ENCODE measurements at regions not wholly inside any gene's neighbourhood (a gene's known extent, or its start where the extent isn't known, plus 50 kb on each side); places are given as distances from the start of the nearest gene placed in this dataset.

DNA sequence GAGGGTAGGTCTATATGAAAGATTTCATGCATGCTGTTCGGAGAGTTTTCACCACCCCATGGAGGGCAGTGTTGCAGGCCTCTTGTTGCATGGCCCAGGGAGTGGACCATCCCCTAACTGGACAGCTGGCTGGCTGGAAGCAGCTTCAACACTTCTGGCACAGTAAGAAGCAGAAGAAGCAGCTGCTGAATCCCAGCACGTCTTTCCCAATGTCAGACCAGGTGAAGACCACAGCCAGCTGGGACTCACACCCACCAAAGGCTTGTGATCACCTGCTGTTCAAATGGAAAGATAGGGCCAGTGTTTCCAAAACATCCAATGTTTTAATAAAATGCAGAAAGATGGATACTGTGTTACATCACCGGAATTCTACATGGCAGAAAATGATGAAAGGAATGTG lies 1423.6 kb downstream of the AACS start:
- Histone ChIP-seq H3K9me3 (ENCODE audit: control insufficient read depth in 1 of 2, low read length in 2 of 2) (peaks cover 11 to 14% of the 10 kb centered on the region in 2 donors), H3K36me3 (ENCODE audit: control insufficient read depth in 1 of 2, insufficient read depth in 2 of 2, low read length in 2 of 2) (no peaks in the 10 kb centered on the region), H3K4me1 (ENCODE audit: control insufficient read depth in 1 of 2, insufficient read depth in 2 of 2, low read length in 2 of 2) (no peaks in the 10 kb centered on the region), H3K4me3 (ENCODE audit: low read depth in 1 of 2, low read length in 2 of 2) (no peak overlapping the region), H3K9ac (ENCODE audit: low read depth in 1 of 2, low read length in 2 of 2) (no peak overlapping the region), H3K27ac (ENCODE audit: low read depth, low read length) (no peak overlapping the region), H3K27me3 (ENCODE audit: control insufficient read depth in 1 of 2, insufficient read depth in 2 of 2, low read length in 2 of 2) (no peaks in the 10 kb centered on the region)

GRCh38 chr12:126492181-126492580 lies 1426.9 kb downstream of the AACS start:
- Histone ChIP-seq H3K4me1 (ENCODE audit: control insufficient read depth in 1 of 2, insufficient read depth in 2 of 2, low read length in 2 of 2) (no peaks in the 10 kb centered on the region), H3K27me3 (ENCODE audit: control insufficient read depth in 1 of 2, insufficient read depth in 2 of 2, low read length in 2 of 2) (no peaks in the 10 kb centered on the region), H3K9me3 (ENCODE audit: control insufficient read depth in 1 of 2, low read length in 2 of 2) (peaks cover 6 to 16% of the 10 kb centered on the region in 2 donors), H3K36me3 (ENCODE audit: control insufficient read depth in 1 of 2, insufficient read depth in 2 of 2, low read length in 2 of 2) (no peaks in the 10 kb centered on the region), H3K4me3 (ENCODE audit: low read depth in 1 of 2, low read length in 2 of 2) (no peak overlapping the region), H3K27ac (ENCODE audit: low read depth, low read length) (no peak overlapping the region), H3K9ac (ENCODE audit: low read depth in 1 of 2, low read length in 2 of 2) (no peak overlapping the region)

- Histone ChIP-seq H3K9ac (ENCODE audit: low read depth in 1 of 2, low read length in 2 of 2) (no peak overlapping the region), H3K27me3 (ENCODE audit: control insufficient read depth in 1 of 2, insufficient read depth in 2 of 2, low read length in 2 of 2) (no peaks in the 10 kb centered on the region), H3K4me1 (ENCODE audit: control insufficient read depth in 1 of 2, insufficient read depth in 2 of 2, low read length in 2 of 2) (no peaks in the 10 kb centered on the region), H3K27ac (ENCODE audit: low read depth, low read length) (no peak overlapping the region), H3K9me3 (ENCODE audit: control insufficient read depth in 1 of 2, low read length in 2 of 2) (peaks cover 6 to 16% of the 10 kb centered on the region in 2 donors), H3K4me3 (ENCODE audit: low read depth in 1 of 2, low read length in 2 of 2) (no peak overlapping the region), H3K36me3 (ENCODE audit: control insufficient read depth in 1 of 2, insufficient read depth in 2 of 2, low read length in 2 of 2) (no peaks in the 10 kb centered on the region)
Measured at GRCh38 chr12:126493366-126494108, 1428.3 kb downstream of the AACS start.

DNA sequence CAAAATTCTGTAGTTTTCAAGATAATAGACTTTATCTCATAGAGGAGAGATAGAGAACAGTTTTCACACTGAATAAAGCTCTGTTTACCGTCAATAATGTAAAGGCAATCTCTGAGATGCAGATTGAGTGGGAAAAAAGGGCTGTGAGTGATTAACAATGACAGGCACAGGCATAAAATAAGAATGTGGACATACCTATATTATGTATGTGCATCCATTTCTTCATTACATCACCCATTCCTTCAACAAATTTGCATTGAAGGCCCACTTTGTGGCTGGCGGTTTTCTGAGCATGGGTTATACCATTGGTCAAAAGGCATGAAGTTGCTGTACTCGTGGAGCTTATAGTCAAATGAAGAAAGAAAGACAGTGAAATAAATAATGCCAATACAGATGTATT lies 1431.0 kb downstream of the AACS start:
- Histone ChIP-seq H3K36me3 (ENCODE audit: control insufficient read depth in 1 of 2, insufficient read depth in 2 of 2, low read length in 2 of 2) (no peaks in the 10 kb centered on the region), H3K27me3 (ENCODE audit: control insufficient read depth in 1 of 2, insufficient read depth in 2 of 2, low read length in 2 of 2) (no peaks in the 10 kb centered on the region), H3K9ac (ENCODE audit: low read depth in 1 of 2, low read length in 2 of 2) (no peak overlapping the region), H3K4me1 (ENCODE audit: control insufficient read depth in 1 of 2, insufficient read depth in 2 of 2, low read length in 2 of 2) (no peaks in the 10 kb centered on the region), H3K4me3 (ENCODE audit: low read depth in 1 of 2, low read length in 2 of 2) (no peak overlapping the region), H3K27ac (ENCODE audit: low read depth, low read length) (no peak overlapping the region), H3K9me3 (ENCODE audit: control insufficient read depth in 1 of 2, low read length in 2 of 2) (peaks cover 8 to 13% of the 10 kb centered on the region in 2 donors)

DNA sequence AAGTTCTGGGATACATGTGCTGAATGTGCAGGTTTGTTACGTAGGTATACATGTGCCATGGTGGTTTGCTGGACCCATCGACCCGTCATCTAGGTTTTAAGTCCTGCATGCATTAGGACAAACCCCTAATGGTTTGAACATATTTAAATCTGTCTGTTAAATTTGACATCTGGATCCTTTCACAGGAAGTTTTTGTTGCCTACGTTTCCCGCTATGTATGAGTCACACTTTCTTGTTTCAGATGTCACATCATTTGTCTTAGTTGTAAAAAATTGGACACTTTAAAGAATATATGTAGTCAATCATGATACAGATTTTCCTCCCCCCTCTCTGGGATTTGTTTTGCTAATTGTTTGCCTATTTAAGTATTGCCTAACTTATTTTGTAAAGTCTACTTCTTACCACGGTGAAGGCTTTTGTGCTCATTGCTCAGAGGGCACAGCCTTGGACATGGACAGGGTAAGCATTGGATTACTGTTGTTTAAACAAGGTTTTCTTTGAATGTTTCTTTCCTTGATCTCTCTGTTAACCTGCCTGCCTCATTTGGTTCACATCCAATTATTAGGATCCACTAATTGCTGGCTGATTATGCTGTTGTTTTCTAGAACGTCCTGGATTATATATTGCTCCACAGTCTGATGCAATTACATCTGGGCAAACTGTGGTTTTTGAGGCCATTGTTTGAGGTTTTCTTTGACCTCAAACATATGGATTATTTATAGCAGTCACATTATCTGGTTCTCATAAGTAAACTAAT lies 1441.4 kb downstream of the AACS start:
- Histone ChIP-seq H3K9ac (ENCODE audit: low read depth in 1 of 2, low read length in 2 of 2) (no peak overlapping the region), H3K4me3 (ENCODE audit: low read depth in 1 of 2, low read length in 2 of 2) (no peak overlapping the region), H3K27ac (ENCODE audit: low read depth, low read length) (no peak overlapping the region), H3K4me1 (ENCODE audit: control insufficient read depth in 1 of 2, insufficient read depth in 2 of 2, low read length in 2 of 2) (no peaks in the 10 kb centered on the region), H3K27me3 (ENCODE audit: control insufficient read depth in 1 of 2, insufficient read depth in 2 of 2, low read length in 2 of 2) (no peaks in the 10 kb centered on the region), H3K36me3 (ENCODE audit: control insufficient read depth in 1 of 2, insufficient read depth in 2 of 2, low read length in 2 of 2) (no peaks in the 10 kb centered on the region), H3K9me3 (ENCODE audit: control insufficient read depth in 1 of 2, low read length in 2 of 2) (peaks cover 15 to 16% of the 10 kb centered on the region in 2 donors)

- Histone ChIP-seq H3K27ac (ENCODE audit: low read depth, low read length) (no peak overlapping the region), H3K9ac (ENCODE audit: low read depth in 1 of 2, low read length in 2 of 2) (no peak overlapping the region), H3K9me3 (ENCODE audit: control insufficient read depth in 1 of 2, low read length in 2 of 2) (peaks cover 15 to 16% of the 10 kb centered on the region in 2 donors), H3K4me3 (ENCODE audit: low read depth in 1 of 2, low read length in 2 of 2) (no peak overlapping the region), H3K36me3 (ENCODE audit: control insufficient read depth in 1 of 2, insufficient read depth in 2 of 2, low read length in 2 of 2) (no peaks in the 10 kb centered on the region), H3K4me1 (ENCODE audit: control insufficient read depth in 1 of 2, insufficient read depth in 2 of 2, low read length in 2 of 2) (no peaks in the 10 kb centered on the region), H3K27me3 (ENCODE audit: control insufficient read depth in 1 of 2, insufficient read depth in 2 of 2, low read length in 2 of 2) (no peaks in the 10 kb centered on the region)
Measured at GRCh38 chr12:126507231-126507630, 1442.0 kb downstream of the AACS start.

DNA sequence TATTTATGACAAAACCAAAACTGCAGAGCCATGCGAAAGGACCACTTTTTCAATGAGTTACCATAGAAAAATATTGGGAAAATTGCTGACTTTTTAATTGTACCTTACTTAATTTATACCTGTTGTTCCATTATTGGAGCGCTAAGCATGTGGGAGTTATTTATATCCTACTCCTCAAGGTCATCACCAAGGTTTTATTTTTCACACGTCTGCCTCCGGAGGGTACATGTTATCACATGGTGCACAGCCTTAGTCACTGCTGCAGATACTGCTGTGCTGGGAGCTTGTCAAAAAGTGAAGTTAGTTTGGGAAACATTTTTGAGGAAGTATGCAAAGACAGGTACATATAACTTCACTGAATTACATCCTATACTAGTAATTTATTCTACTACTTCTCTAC lies 1444.3 kb downstream of the AACS start:
- H3K27ac ChIP-seq (ENCODE audit: low read depth, low read length): no peak overlapping the region

GRCh38 chr12:126510630-126511029 lies 1445.4 kb downstream of the AACS start:
- H3K9me3 ChIP-seq (ENCODE audit: control insufficient read depth in 1 of 2, low read length in 2 of 2): peaks cover 15 to 19% of the 10 kb centered on the region in 2 donors
- H3K9ac ChIP-seq (ENCODE audit: low read depth in 1 of 2, low read length in 2 of 2): no peak overlapping the region
- H3K36me3 ChIP-seq (ENCODE audit: control insufficient read depth in 1 of 2, insufficient read depth in 2 of 2, low read length in 2 of 2): no peaks in the 10 kb centered on the region
- no peaks in the 10 kb centered on the region for H3K4me1 ChIP-seq (ENCODE audit: control insufficient read depth in 1 of 2, insufficient read depth in 2 of 2, low read length in 2 of 2)
- no peak overlapping the region for H3K4me3 ChIP-seq (ENCODE audit: low read depth in 1 of 2, low read length in 2 of 2)
- no peaks in the 10 kb centered on the region for H3K27me3 ChIP-seq (ENCODE audit: control insufficient read depth in 1 of 2, insufficient read depth in 2 of 2, low read length in 2 of 2)
- H3K27ac ChIP-seq (ENCODE audit: low read depth, low read length): no peak overlapping the region

More for the DNA sequence above, 1444.3 kb downstream of the AACS start:
- no peak overlapping the region for H3K9ac ChIP-seq (ENCODE audit: low read depth in 1 of 2, low read length in 2 of 2)
- no peaks in the 10 kb centered on the region for H3K4me1 ChIP-seq (ENCODE audit: control insufficient read depth in 1 of 2, insufficient read depth in 2 of 2, low read length in 2 of 2)
- H3K9me3 ChIP-seq (ENCODE audit: control insufficient read depth in 1 of 2, low read length in 2 of 2): peaks cover 15 to 23% of the 10 kb centered on the region in 2 donors
- H3K27me3 ChIP-seq (ENCODE audit: control insufficient read depth in 1 of 2, insufficient read depth in 2 of 2, low read length in 2 of 2): no peaks in the 10 kb centered on the region
- no peak overlapping the region for H3K4me3 ChIP-seq (ENCODE audit: low read depth in 1 of 2, low read length in 2 of 2)
- H3K36me3 ChIP-seq (ENCODE audit: control insufficient read depth in 1 of 2, insufficient read depth in 2 of 2, low read length in 2 of 2): no peaks in the 10 kb centered on the region

- H3K27ac ChIP-seq (ENCODE audit: low read depth, low read length): no peak overlapping the region
- H3K27me3 ChIP-seq (ENCODE audit: control insufficient read depth in 1 of 2, insufficient read depth in 2 of 2, low read length in 2 of 2): no peaks in the 10 kb centered on the region
- H3K36me3 ChIP-seq (ENCODE audit: control insufficient read depth in 1 of 2, insufficient read depth in 2 of 2, low read length in 2 of 2): no peaks in the 10 kb centered on the region
- peaks cover 8 to 11% of the 10 kb centered on the region in 2 donors for H3K9me3 ChIP-seq (ENCODE audit: control insufficient read depth in 1 of 2, low read length in 2 of 2)
- H3K4me1 ChIP-seq (ENCODE audit: control insufficient read depth in 1 of 2, insufficient read depth in 2 of 2, low read length in 2 of 2): no peaks in the 10 kb centered on the region
- H3K4me3 ChIP-seq (ENCODE audit: low read depth in 1 of 2, low read length in 2 of 2): no peak overlapping the region
- no peak overlapping the region for H3K9ac ChIP-seq (ENCODE audit: low read depth in 1 of 2, low read length in 2 of 2)
Measured at GRCh38 chr12:126512916-126513913, 1448.0 kb downstream of the AACS start.
